GM23248 (cell line): ENCODE measurements at regions not wholly inside any gene's neighbourhood (a gene's known extent, or its start where the extent isn't known, plus 50 kb on each side); places are given as distances from the start of the nearest gene placed in this dataset.

Experiments
- DNase-seq: peaks from one replicate; pipeline ENCODE4 v3.0.0-alpha.2; 2015
- H2AFZ ChIP-seq: fragments of 200-600 bp; sonication (generic); 2 replicates; pipeline ENCODE4 v1.6.1; 2016; ENCODE audit warnings: antibody characterized with exemption
- H3F3A ChIP-seq: fragments of 200-600 bp; sonication (generic); 2 replicates; pipeline ENCODE4 v1.6.1; 2016; ENCODE audit warnings: mild to moderate bottlenecking, antibody characterized with exemption, mixed run types; ENCODE audit not compliant: insufficient read depth
- H3K27ac ChIP-seq: fragments of 200-600 bp; sonication (generic); 2 replicates; pipeline ENCODE4 v1.5.1; 2016; ENCODE audit warnings: mild to moderate bottlenecking
- H3K27me3 ChIP-seq: fragments of 200-600 bp; sonication (generic); replicated peaks from 2 replicates; pipeline ENCODE4 v1.6.1; 2016; ENCODE audit warnings: mild to moderate bottlenecking; ENCODE audit not compliant: insufficient read depth
- H3K36me3 ChIP-seq: fragments of 200-600 bp; sonication (generic); 2 replicates; pipeline ENCODE4 v1.6.1; 2016; ENCODE audit warnings: low read depth, mild to moderate bottlenecking
- H3K4me1 ChIP-seq: fragments of 200-600 bp; sonication (generic); 2 replicates; pipeline ENCODE4 v1.6.1; 2016; ENCODE audit warnings: mild to moderate bottlenecking; ENCODE audit not compliant: insufficient read depth
- H3K4me2 ChIP-seq: fragments of 200-600 bp; sonication (generic); one replicate; pipeline ENCODE4 v1.6.1; 2016; ENCODE audit warnings: mild to moderate bottlenecking; ENCODE audit not compliant: unreplicated experiment
- H3K4me3 ChIP-seq: fragments of 200-600 bp; sonication (generic); 2 replicates; pipeline ENCODE4 v1.5.1; 2016; ENCODE audit warnings: mild to moderate bottlenecking
- H3K79me2 ChIP-seq: fragments of 200-600 bp; sonication (generic); 2 replicates; pipeline ENCODE4 v1.6.1; 2016; ENCODE audit warnings: mild to moderate bottlenecking; ENCODE audit not compliant: insufficient read depth
- H3K9ac ChIP-seq: fragments of 200-600 bp; sonication (generic); 2 replicates; pipeline ENCODE4 v1.6.1; 2016; ENCODE audit warnings: mild to moderate bottlenecking
- H3K9me2 ChIP-seq: fragments of 200-600 bp; sonication (generic); 2 replicates; pipeline ENCODE4 v1.6.1; 2016; ENCODE audit warnings: mixed run types, mild to moderate bottlenecking, moderate library complexity; ENCODE audit not compliant: insufficient read depth
- H3K9me3 ChIP-seq: fragments of 200-600 bp; sonication (generic); one replicate; pipeline ENCODE4 v1.6.1; 2017; ENCODE audit warnings: low read depth
- H4K20me1 ChIP-seq: fragments of 200-600 bp; sonication (generic); 2 replicates; pipeline ENCODE4 v1.6.0; 2016; ENCODE audit not compliant: insufficient read depth
- EZH2 ChIP-seq: fragments of 200-600 bp; sonication (generic); IDR thresholded peaks from 2 replicates; pipeline ENCODE4 v1.6.1; 2018; ENCODE audit warnings: antibody characterized with exemption, mild to moderate bottlenecking; ENCODE audit not compliant: insufficient read depth, poor library complexity, severe bottlenecking
- EZH2phosphoT487 ChIP-seq: fragments of 200-600 bp; sonication (generic); IDR thresholded peaks from 2 replicates; pipeline ENCODE4 v1.6.1; 2018; ENCODE audit warnings: antibody characterized with exemption, moderate library complexity, mild to moderate bottlenecking, low read depth; ENCODE audit not compliant: insufficient read depth
- WGBS, 2 experiments: methylation state at CpG; one replicate each; pipeline ENCODE4 v1.1.6; 2015 to 2017; ENCODE audit warnings: low lambda C conversion rate in 2 of 2, low coverage in 1 of 2; ENCODE audit errors: missing lambda C conversion rate in 2 of 2; 5-methylcytosine and 5-hydroxymethylcytosine counted together
- in situ Hi-C: fragments of 300-500 bp; cut with MboI; formaldehyde crosslinking; loops from 2 replicates; pipeline ENCODE4 v1.15.0; 2020

GRCh38 chr1:87794788-87795614 is 466.3 kb downstream of the LMO4 start:
- in situ Hi-C loops: no loop called here
- H3K4me3 ChIP-seq: no peak overlapping the region
- no peak overlapping the region for H2AFZ ChIP-seq
- TF ChIP-seq EZH2phosphoT487: no peak
- TF ChIP-seq EZH2: no peak
- peak; percentile 73 for DNase-seq
- peaks cover 11% of the 10 kb centered on the region for H3K4me1 ChIP-seq
- H3K9me2 ChIP-seq: no peaks in the 10 kb centered on the region
- H3K79me2 ChIP-seq: no peaks in the 10 kb centered on the region
- H3K9me3 ChIP-seq: no peaks in the 10 kb centered on the region
- 78% methylated on average over 8 of the region's 8 CpGs for WGBS, 2 experiments
- no peaks in the 10 kb centered on the region for H3F3A ChIP-seq
- H4K20me1 ChIP-seq: no peaks in the 10 kb centered on the region
- H3K9ac ChIP-seq: no peak overlapping the region
- no peak overlapping the region for H3K27ac ChIP-seq
- no peaks in the 10 kb centered on the region for H3K36me3 ChIP-seq
- no peak overlapping the region for H3K4me2 ChIP-seq
- H3K27me3 ChIP-seq: no peaks in the 10 kb centered on the region

DNA sequence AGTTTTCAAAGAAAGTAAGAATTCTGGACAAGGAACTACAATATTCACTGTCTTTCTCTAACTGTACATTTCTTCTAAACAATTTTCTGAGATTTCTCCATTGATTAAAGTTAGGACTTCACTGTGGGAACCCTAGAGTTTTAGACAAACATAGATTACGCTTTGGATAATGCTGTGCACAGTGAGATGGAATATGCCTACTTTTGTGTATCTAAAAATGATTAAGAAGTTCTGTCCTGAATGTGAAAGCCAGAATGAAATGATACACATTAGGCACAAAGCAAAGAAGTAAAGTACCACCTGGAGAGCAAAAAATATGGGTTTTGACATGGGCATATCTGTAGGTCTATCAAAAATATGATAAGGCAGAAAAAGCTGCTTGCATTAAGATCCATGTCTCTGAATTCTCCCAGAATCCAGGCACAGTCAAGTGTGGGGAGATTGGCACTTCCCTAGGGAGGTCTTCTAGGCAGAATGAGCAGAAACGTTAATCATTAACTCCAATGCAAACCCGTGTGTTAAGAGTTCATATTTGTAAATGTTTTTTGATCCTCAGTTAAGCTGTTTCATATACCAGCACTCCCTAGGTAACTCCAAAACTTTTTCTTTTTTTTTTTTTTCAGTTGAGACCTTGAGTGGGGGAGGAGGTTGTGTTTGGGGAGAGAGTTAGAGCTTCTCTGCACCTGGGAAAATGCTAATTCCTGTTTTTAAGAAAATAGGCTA is 467.1 kb downstream of the LMO4 start:
- no peak for DNase-seq
- WGBS, 2 experiments: 84 to 86% methylated on average over 3 of the region's 3 CpGs
- no peak overlapping the region for H3K4me2 ChIP-seq

DNA sequence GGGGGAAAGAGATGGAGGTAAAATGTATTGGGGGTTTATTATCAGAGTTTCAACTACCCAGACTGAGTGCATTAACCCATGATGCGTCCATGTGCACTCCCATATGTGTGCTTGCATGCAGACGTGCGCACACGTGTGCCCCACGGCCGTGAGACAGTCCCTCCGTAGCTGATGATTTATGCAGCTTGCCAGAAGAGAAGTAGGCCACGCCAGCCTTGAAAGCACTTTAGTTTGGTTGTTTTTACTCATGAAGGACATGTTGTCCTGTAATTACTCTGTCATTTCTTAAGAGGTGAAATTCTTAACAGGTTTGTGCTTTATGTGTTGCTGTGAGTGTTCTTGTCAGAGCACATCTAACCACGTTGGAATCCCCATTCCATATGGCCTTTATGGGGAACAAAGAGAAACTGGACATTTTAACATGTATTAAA is 467.8 kb downstream of the LMO4 start:
- no peak overlapping the region for H3K27ac ChIP-seq
- in situ Hi-C loops: no loop called here

More for the DNA sequence above, 467.1 kb downstream of the LMO4 start:
- Histone ChIP-seq H4K20me1 (no peaks in the 10 kb centered on the region), H2AFZ (no peak overlapping the region), H3K9me2 (no peaks in the 10 kb centered on the region), H3K9ac (no peak overlapping the region), H3K4me1 (peaks cover 11% of the 10 kb centered on the region), H3K9me3 (no peaks in the 10 kb centered on the region), H3K79me2 (no peaks in the 10 kb centered on the region), H3K4me3 (no peak overlapping the region), H3F3A (no peaks in the 10 kb centered on the region), H3K27me3 (no peaks in the 10 kb centered on the region), H3K27ac (no peak overlapping the region), H3K36me3 (no peaks in the 10 kb centered on the region)
- in situ Hi-C loops: no loop called here
- TF ChIP-seq EZH2: no peak
- TF ChIP-seq EZH2phosphoT487: no peak

DNA sequence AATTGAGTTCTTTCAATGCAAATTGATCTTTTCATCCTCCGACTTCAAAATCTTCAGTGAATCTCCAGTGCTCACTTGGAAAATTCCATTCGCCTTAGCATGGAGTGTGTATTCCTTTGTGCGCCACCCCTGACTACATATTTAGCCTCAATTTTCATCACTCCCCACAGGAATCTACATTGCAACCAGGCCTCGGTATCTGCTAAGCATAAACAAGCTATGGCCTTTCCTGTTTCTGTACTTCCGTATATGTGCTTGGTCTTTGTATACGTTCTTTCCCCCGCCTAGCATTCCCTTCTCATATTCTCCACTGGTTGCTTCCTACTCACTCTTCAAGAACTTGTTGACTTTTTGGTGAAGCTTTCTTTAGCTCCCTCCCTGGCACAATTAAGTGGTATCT is 470.8 kb downstream of the LMO4 start:
- no peaks in the 10 kb centered on the region for H3K9me2 ChIP-seq
- in situ Hi-C loops: no loop called here
- H3K27me3 ChIP-seq: no peaks in the 10 kb centered on the region
- no peak overlapping the region for H3K4me3 ChIP-seq
- peaks cover 11% of the 10 kb centered on the region for H3K4me1 ChIP-seq
- H2AFZ ChIP-seq: no peak overlapping the region
- H3K27ac ChIP-seq: no peak overlapping the region
- TF ChIP-seq EZH2: no peak
- TF ChIP-seq EZH2phosphoT487: no peak
- H3K79me2 ChIP-seq: no peaks in the 10 kb centered on the region
- 89 to 94% methylated on average over 7 of the region's 7 CpGs for whole genome bisulfite sequencing, 2 experiments
- H4K20me1 ChIP-seq: no peaks in the 10 kb centered on the region
- H3K9ac ChIP-seq: no peak overlapping the region
- no peaks in the 10 kb centered on the region for H3K36me3 ChIP-seq
- no peaks in the 10 kb centered on the region for H3K9me3 ChIP-seq
- H3F3A ChIP-seq: no peaks in the 10 kb centered on the region
- no peak for DNase-seq
- no peak overlapping the region for H3K4me2 ChIP-seq

More for the DNA sequence above, 467.8 kb downstream of the LMO4 start:
- Histone ChIP-seq H2AFZ (no peak overlapping the region), H3K4me2 (no peak overlapping the region), H3K79me2 (no peaks in the 10 kb centered on the region), H3K4me3 (no peak overlapping the region), H3K4me1 (peaks cover 11% of the 10 kb centered on the region), H3K9me3 (no peaks in the 10 kb centered on the region), H3K27me3 (no peaks in the 10 kb centered on the region), H3K36me3 (no peaks in the 10 kb centered on the region), H4K20me1 (no peaks in the 10 kb centered on the region), H3K9ac (no peak overlapping the region), H3F3A (no peaks in the 10 kb centered on the region), H3K9me2 (no peaks in the 10 kb centered on the region)
- TF ChIP-seq EZH2 (no peak), EZH2phosphoT487 (no peak)
- 89 to 90% methylated on average over 9 of the region's 9 CpGs for WGBS, 2 experiments
- DNase-seq: no peak
